GM08714 (cell line): ENCODE measurements at regions not wholly inside any gene's neighbourhood (a gene's known extent, or its start where the extent isn't known, plus 50 kb on each side); places are given as distances from the start of the nearest gene placed in this dataset.

Experiments used
- H3K4me3 ChIP-seq: fragments of 200-500 bp; sonication (Bioruptor generic); 2 replicates; pipeline ENCODE4 v1.5.1; 2014; ENCODE audit warnings: mild to moderate bottlenecking, low read length, inconsistent platforms
- ZNF274 ChIP-seq: IDR thresholded peaks from 2 replicates; pipeline ENCODE4 v1.6.1; 2012; ENCODE audit warnings: mild to moderate bottlenecking, low read depth, low read length

DNA sequence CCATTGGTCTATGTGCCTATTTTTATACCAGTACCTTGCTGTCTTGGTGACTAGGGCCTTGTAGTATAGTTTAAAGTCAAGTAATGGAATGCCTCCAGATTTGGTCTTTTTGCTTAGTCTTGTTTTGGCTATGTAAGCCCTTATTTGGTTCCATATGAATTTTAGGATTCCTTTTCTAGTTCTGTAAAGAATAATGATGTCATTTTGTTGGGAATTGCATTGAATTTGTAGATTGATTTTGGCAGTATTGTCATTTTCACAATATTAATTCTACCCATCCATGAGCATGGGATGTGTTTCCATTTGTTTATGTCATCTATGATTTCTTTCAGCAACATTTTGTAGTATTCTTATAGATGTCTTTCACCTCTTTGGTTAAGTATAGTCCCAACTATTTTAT lies 96.4 kb upstream of the PAK5 start:
- H3K4me3 ChIP-seq: no peak overlapping the region
- TF ChIP-seq ZNF274: no peak

DNA sequence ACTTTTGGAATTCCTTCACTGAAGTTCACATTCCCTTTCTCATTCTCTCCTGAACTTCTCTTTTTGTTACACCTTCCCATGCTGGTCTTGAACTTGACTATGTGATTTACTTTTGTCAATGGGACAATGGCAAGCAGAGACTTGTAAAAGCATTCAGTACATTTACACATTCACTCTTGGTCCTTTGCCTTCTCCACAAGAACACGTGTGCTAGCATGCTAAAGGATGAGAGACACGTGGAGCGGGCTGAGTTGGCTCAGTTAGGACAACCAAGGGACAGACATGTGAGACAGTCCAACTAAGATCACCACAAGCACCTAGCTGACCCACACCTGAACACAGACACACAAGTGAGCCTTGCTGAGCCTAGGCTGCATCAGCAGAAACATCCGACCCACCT lies 91.3 kb upstream of the PAK5 start:
- no peak overlapping the region for H3K4me3 ChIP-seq
- TF ChIP-seq ZNF274: no peak

DNA sequence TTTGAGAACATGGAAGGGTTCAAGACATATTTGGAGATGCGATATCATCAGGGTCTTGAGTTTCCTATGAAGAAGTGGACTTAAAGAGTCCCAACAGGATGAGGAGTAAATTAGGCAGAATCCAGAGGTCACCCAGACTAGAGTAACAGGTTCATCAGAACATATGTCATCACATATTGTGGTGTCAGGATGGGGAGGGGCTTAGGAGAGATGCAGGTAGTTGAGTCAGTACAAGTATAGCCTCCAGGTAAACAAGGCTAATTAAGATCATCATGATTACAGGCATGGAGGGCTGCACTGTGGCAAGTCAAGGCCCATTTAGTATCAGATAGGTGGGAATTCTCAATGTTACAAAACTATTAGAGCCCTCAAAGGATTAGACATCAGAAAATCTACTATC lies 90.1 kb upstream of the PAK5 start:
- no peak for TF ChIP-seq ZNF274
- H3K4me3 ChIP-seq: no peak overlapping the region

DNA sequence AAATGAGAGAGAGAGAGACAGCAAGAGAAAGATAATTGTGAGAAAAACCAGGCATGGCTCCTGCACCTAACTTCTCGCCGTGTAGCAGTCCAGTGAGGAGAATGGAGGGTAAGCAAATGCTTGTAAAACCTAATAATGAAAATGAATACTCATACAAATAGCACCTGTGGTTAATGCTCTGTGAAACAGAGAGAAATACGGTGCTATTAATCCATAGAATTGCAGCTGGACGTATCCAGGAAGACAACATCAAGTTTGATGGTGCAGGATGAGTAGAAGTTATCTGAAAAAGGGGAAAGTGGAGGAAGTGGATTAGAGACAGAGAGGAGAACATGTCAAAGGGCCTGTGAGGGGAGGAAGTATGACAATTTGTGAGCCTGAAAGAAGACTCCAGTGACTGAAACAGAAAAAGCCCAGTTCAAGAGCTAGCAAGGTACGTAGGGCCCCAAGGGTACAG lies 89.4 kb upstream of the PAK5 start:
- TF ChIP-seq ZNF274: no peak

DNA sequence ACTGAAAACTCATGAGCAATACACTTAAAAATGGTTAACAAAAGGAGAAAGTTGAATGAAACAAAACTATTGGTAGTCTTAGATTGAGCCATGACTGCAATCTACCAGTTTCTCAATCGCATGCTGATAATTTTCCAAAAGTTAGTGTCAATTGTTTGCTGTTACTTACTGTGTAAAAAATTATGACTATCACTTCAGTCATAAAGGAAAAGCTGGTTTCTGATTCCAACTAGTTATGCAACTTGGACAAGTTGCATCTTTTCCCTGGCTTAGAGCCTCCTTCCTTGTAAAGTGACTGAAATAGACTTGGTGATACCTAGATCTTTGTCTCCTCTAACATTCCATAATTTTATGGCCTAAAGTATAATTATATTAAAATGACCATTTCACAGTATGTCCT lies 88.3 kb upstream of the PAK5 start:
- H3K4me3 ChIP-seq: no peak overlapping the region
- no peak for TF ChIP-seq ZNF274

More for the DNA sequence above, 89.4 kb upstream of the PAK5 start:
- H3K4me3 ChIP-seq: no peak overlapping the region

DNA sequence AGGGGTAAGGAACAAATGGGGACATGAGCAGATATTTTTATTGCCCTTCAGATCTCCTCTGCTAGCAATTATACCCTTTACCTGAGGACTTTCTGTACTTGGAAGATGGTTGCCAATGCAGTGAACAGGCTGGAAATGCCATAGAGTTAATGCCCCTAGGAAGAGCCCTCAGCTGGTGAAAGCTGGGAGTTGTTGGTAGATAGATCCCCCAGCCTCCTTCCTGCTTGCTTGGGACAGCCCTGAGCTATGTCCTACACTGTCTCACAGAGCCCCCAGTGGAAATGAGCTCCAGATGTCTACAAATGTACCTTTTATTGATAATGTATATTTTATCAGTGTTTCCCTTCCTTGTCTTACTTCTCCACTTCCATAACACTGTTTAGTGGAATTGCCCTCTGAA lies 87.6 kb upstream of the PAK5 start:
- no peak overlapping the region for H3K4me3 ChIP-seq

DNA sequence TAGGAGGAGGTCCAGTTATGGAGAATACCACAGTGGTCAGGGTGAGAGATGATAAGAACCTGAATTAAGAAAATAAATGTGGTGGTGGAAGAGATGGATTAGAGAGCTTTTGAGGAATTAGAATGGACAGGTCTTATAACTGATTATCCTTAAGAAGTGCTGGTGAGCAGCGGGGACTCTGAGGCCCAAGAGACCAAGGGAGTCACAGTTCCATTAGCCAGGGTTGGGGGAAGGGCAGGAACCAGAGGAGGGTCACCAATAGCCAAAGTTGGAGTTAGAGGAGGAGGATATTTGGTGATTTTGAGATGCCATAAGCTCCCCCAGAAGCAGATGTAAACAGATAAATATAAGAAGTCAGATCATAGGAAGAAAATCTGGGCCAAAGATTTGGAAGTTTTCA lies 87.1 kb upstream of the PAK5 start:
- no peak for TF ChIP-seq ZNF274
- H3K4me3 ChIP-seq: no peak overlapping the region

More for the DNA sequence above, 87.6 kb upstream of the PAK5 start:
- TF ChIP-seq ZNF274: no peak

DNA sequence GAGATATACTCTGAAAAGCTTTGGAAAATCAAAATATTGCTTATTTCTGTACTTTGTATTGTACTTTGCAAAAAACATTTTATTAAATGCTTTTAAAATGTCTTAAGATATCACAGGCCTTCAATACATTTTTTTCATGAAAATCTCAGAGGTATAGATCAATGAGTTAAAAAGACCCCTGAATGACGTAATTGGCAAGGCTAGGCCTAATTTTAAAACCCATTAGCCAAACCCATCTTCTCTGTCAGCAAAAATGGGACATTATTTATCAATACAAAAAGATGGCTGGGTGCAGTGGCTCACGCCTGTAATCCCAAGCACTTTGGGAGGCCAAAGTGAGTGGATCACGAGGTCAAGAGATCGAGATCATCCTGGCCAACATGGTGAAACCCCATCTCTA lies 84.8 kb upstream of the PAK5 start:
- no peak overlapping the region for H3K4me3 ChIP-seq
- no peak for TF ChIP-seq ZNF274

DNA sequence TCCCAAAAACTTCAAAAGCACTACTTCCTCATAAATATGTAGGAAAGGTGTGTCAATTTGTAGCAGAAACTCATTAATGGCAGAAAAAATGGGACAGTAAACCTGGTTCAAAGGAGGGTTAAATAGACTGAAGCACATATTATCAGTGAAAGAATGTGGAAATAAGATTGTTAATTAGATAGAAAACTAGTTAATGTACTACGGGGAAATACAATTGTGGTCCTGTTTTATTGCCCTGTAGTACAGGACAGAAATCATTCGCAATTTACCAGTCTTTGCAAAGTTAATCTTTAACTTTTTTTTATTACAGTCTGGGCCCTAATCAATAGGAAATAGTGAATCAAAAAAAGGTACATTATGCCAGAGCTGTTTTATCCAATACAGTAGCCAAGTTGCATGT lies 82.0 kb upstream of the PAK5 start:
- H3K4me3 ChIP-seq: no peak overlapping the region
- no peak for TF ChIP-seq ZNF274

DNA sequence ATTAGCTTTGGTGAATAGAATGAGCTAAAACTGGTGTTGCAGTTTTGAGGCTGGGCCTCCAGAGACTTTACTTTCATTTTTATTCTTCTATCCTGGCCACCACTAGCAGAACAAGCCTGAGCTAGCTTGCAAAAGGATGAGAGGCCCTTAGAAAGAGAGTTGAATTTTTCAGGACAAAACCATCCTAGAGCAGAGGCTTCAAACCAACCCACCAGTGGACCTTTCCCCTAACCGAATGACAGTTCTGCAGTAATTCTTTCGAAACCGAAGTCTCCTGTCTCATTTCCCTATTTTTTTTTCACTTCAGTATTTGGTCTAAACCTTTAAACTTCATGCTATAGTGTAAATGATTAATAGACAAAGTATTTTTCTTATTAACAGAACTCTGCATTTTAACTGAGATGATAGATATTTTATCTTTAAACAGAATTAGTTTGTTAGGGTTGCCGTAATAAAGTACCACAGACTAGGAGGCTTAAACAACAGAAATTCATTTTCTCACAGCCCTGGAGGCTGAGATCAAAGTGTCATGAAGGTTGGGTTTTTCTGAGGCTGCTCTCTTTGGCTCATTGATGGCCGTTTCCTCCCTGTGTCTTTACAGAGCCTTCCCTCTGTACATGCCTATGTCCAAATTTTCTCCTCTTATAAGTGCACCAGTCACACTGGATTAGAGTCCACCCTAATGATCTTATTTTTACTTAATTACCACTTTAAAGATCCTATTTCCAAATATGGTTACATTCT lies 80.6 kb upstream of the PAK5 start:
- H3K4me3 ChIP-seq: peak overlapping the region; percentile 31; the same call in 1 of the 2 replicates
- TF ChIP-seq ZNF274: no peak

DNA sequence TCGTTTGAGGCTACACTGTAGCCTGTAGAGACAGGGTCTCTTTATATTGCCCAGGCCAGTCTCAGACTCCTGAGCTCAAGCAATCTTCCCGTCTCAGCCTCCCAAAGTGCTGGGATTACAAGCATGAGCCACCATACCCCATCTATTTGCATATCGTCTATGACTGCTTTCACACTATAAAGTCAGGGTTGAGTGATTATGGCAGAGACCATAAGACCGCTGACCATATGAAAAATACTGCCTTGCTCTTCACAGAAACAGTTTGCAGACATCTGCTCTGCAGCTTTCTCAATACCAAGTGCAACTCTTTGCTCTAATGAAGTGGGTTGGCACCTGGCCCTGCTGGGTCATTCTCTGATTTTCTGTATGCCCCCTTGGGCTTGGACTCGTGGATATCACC lies 79.5 kb upstream of the PAK5 start:
- no peak for TF ChIP-seq ZNF274
- no peak overlapping the region for H3K4me3 ChIP-seq

DNA sequence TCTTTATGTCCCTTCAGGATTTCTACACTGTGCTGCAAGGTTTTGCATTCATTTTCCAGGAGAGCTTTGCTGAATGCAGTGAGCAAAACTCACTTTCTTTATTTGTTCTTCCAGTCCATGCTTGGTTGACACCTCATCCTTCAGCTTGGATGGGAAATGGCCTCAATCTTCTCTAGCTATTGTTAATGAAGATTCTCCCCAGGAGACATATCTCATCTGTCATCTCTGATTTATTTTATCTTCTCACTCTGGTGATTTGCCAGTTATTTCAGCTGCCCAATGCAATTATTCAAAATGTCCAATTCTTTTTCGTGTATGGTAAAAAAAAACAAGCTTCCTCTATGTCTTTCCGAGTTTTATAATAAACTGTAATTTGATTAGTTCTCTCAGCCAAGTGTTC lies 77.9 kb upstream of the PAK5 start:
- no peak for TF ChIP-seq ZNF274
- no peak overlapping the region for H3K4me3 ChIP-seq

DNA sequence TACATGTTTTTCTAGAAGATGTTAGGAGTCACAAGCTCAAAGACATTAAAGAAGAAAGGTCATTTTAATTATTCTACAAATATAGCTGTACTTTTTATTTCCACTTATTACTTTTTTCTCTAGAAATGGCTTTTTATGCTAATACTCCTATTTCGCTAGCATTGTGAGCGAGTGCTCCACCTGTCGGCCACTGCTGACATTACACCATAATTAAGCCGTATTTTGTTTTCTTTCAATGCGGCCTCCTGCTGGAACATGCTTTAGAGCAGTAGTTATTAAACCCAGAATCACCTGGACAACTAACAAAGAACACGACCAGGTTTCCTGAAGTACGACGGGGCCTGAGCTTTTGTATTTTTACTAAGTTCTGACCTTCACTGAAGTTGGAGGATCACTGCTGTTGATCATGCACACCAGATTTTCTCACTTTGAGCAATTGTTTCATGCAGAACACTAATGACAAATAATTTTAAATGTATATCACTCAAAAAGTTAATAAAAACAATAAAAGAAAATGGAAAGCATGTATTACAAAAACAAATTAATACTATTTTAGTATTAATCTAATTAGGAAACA lies 74.1 kb upstream of the PAK5 start:
- TF ChIP-seq ZNF274: no peak

DNA sequence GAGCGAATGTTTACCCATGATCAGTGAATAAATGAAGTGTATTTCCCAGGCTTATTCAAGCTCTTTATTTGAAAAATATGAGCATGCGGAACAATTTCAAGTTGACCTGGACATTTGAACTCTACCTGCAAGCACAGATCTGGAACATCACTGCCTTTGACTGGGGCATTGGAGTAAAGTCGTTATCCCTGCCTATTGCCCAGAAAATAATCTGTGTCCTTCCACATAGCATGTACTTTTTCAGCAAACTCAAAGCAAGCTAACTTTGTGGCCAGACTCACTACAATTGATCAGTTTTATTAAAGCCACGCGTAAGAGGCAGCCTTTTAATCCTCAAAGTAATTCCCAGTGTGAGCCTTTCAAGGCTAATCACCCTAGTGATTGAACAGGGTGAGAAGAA lies 73.4 kb upstream of the PAK5 start:
- no peak for TF ChIP-seq ZNF274
- no peak overlapping the region for H3K4me3 ChIP-seq

More for the DNA sequence above, 74.1 kb upstream of the PAK5 start:
- H3K4me3 ChIP-seq: no peak overlapping the region

DNA sequence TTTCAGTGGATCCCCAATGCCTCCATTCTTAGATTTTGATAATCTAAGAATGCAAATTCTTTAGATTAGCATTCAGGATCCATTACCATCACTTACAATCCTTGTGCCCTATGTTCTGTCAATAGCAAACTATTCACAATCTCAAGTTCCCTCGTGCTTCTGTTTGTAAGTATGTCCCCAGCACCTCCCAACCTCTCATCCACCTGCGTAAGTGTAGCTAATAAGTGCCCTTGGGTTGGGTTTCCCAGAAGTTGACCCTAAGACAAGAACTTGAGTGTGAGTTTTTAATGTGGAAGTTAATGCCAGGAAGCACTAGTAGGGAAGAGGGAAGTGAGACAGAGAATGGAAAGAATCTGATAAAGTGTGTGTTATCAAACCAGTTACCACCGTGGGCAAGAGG lies 72.6 kb upstream of the PAK5 start:
- TF ChIP-seq ZNF274: no peak
- H3K4me3 ChIP-seq: no peak overlapping the region
